Hepatocyte (in vitro differentiated cells): ENCODE measurements at regions not wholly inside any gene's neighbourhood (a gene's known extent, or its start where the extent isn't known, plus 50 kb on each side); places are given as distances from the start of the nearest gene placed in this dataset.

Experiments
- EZH2phosphoT487 ChIP-seq: fragments of 200-600 bp; sonication (generic); IDR thresholded peaks from one replicate; pipeline ENCODE4 v1.6.1; 2018; ENCODE audit warnings: antibody characterized with exemption, mild to moderate bottlenecking, low read depth, moderate library complexity; ENCODE audit not compliant: unreplicated experiment, severe bottlenecking
- TF ChIP-seq, protein P1 (sequence below): fragments of 200-600 bp; sonication (generic); IDR thresholded peaks from 2 replicates; pipeline ENCODE4 v1.5.1; 2016; ENCODE audit warnings: antibody characterized with exemption, mild to moderate bottlenecking; ENCODE audit not compliant: poor library complexity

DNA sequence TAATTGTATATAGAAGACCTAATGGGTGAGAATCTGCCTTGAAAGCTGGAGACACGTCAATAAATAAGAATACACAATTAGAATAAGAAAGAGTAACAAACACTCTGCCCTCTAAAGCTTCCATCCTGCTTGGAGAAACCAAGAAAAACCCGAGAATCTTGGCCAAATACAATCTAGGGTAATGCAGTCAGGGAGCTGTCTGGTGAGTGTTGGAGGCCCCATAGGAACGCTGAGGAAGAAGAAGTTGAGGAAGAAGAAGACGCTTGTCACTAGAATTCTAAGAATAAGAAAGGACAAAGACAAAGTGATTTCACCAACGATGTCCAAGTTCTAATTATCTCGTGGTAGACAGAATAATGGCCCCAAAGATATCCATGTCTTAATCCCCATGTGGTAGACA is 4485.9 kb upstream of the OR11H1 start:
- TF ChIP-seq, protein P1, sequence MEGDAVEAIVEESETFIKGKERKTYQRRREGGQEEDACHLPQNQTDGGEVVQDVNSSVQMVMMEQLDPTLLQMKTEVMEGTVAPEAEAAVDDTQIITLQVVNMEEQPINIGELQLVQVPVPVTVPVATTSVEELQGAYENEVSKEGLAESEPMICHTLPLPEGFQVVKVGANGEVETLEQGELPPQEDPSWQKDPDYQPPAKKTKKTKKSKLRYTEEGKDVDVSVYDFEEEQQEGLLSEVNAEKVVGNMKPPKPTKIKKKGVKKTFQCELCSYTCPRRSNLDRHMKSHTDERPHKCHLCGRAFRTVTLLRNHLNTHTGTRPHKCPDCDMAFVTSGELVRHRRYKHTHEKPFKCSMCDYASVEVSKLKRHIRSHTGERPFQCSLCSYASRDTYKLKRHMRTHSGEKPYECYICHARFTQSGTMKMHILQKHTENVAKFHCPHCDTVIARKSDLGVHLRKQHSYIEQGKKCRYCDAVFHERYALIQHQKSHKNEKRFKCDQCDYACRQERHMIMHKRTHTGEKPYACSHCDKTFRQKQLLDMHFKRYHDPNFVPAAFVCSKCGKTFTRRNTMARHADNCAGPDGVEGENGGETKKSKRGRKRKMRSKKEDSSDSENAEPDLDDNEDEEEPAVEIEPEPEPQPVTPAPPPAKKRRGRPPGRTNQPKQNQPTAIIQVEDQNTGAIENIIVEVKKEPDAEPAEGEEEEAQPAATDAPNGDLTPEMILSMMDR: no peak
- TF ChIP-seq EZH2phosphoT487: no peak
